ENCODE measurements at regions not wholly inside any gene's neighbourhood (a gene's known extent, or its start where the extent isn't known, plus 50 kb on each side); places are given as distances from the start of the nearest gene placed in this dataset.

- no peak for TF ChIP-seq CTCF (IDR thresholded peaks at IDR 0.05)
- no peaks in the 10 kb centered on the region for H3K9me3 Mint-ChIP-seq
- H3K4me3 Mint-ChIP-seq: no peak overlapping the region
- no peaks in the 10 kb centered on the region for H3K27me3 Mint-ChIP-seq (ENCODE audit: low read depth, poor library complexity)
- H3K4me1 Mint-ChIP-seq: no peaks in the 10 kb centered on the region
- H3K36me3 Mint-ChIP-seq (ENCODE audit: low read depth): no peaks in the 10 kb centered on the region
- no peak for DNase-seq
- no peak overlapping the region for H3K27ac Mint-ChIP-seq
Observed at GRCh38 chr6:54440549-54440948, 132.3 kb downstream of the TINAG start.

GRCh38 chr6:54441020-54441419, 132.8 kb downstream of the TINAG start:
- H3K4me3 Mint-ChIP-seq: no peak overlapping the region
- no peaks in the 10 kb centered on the region for H3K36me3 Mint-ChIP-seq (ENCODE audit: low read depth)
- no peak overlapping the region for H3K27ac Mint-ChIP-seq
- no peak for TF ChIP-seq CTCF (IDR thresholded peaks at IDR 0.05)
- no peaks in the 10 kb centered on the region for H3K27me3 Mint-ChIP-seq (ENCODE audit: low read depth, poor library complexity)
- DNase-seq: no peak
- no peaks in the 10 kb centered on the region for H3K4me1 Mint-ChIP-seq
- H3K9me3 Mint-ChIP-seq: no peaks in the 10 kb centered on the region

GRCh38 chr6:54441687-54442248, 133.5 kb downstream of the TINAG start:
- Mint-ChIP-seq H3K27me3 (ENCODE audit: low read depth, poor library complexity) (no peaks in the 10 kb centered on the region), H3K9me3 (no peaks in the 10 kb centered on the region), H3K27ac (no peak overlapping the region), H3K36me3 (ENCODE audit: low read depth) (no peaks in the 10 kb centered on the region), H3K4me1 (no peaks in the 10 kb centered on the region), H3K4me3 (no peak overlapping the region)
- no peak for DNase-seq
- TF ChIP-seq CTCF (IDR thresholded peaks at IDR 0.05): no peak

- Mint-ChIP-seq H3K4me1 (no peaks in the 10 kb centered on the region), H3K9me3 (no peaks in the 10 kb centered on the region), H3K27ac (no peak overlapping the region), H3K36me3 (ENCODE audit: low read depth) (no peaks in the 10 kb centered on the region), H3K27me3 (ENCODE audit: low read depth, poor library complexity) (no peaks in the 10 kb centered on the region), H3K4me3 (no peak overlapping the region)
- TF ChIP-seq CTCF (IDR thresholded peaks at IDR 0.05): no peak
- no peak for DNase-seq
Observed at GRCh38 chr6:54445207-54445606, 137.0 kb downstream of the TINAG start.

- no peak overlapping the region for H3K27ac Mint-ChIP-seq
- peaks cover 7% of the 10 kb centered on the region for H3K9me3 Mint-ChIP-seq
- no peak overlapping the region for H3K4me3 Mint-ChIP-seq
- no peak for TF ChIP-seq CTCF (IDR thresholded peaks at IDR 0.05)
- H3K36me3 Mint-ChIP-seq (ENCODE audit: low read depth): no peaks in the 10 kb centered on the region
- DNase-seq: no peak
- H3K27me3 Mint-ChIP-seq (ENCODE audit: low read depth, poor library complexity): no peaks in the 10 kb centered on the region
- no peaks in the 10 kb centered on the region for H3K4me1 Mint-ChIP-seq
Observed at GRCh38 chr6:54448617-54449016, 140.4 kb downstream of the TINAG start.

- Mint-ChIP-seq H3K4me1 (no peaks in the 10 kb centered on the region), H3K27ac (no peak overlapping the region), H3K36me3 (ENCODE audit: low read depth) (no peaks in the 10 kb centered on the region), H3K9me3 (peaks cover 7% of the 10 kb centered on the region), H3K4me3 (no peak overlapping the region), H3K27me3 (ENCODE audit: low read depth, poor library complexity) (no peaks in the 10 kb centered on the region)
- no peak for DNase-seq
- TF ChIP-seq CTCF (IDR thresholded peaks at IDR 0.05): no peak
Observed at GRCh38 chr6:54451516-54451915, 143.3 kb downstream of the TINAG start.

Data from nephron progenitor cell (in vitro differentiated cells).